AG08395 (cell line): ENCODE measurements at regions not wholly inside any gene's neighbourhood (a gene's known extent, or its start where the extent isn't known, plus 50 kb on each side); places are given as distances from the start of the nearest gene placed in this dataset.

Experiments used
- DNase-seq: peaks from one replicate; pipeline ENCODE4 v3.0.0; 2012; ENCODE audit warnings: mixed read lengths, low spot score

GRCh38 chr5:63323926-63324325, 638.3 kb downstream of the HTR1A start:
- no peak for DNase-seq

- DNase-seq: no peak
Measured at GRCh38 chr5:63314551-63314950, 647.7 kb downstream of the HTR1A start.

GRCh38 chr5:63310644-63311043, 651.6 kb downstream of the HTR1A start:
- no peak for DNase-seq

- no peak for DNase-seq
Measured at GRCh38 chr5:63306909-63307308, 655.3 kb downstream of the HTR1A start.

- no peak for DNase-seq
Measured at GRCh38 chr5:63293317-63293716, 668.9 kb downstream of the HTR1A start.

- DNase-seq: no peak
Measured at GRCh38 chr5:63286724-63287123, 675.5 kb downstream of the HTR1A start.

- no peak for DNase-seq
Measured at GRCh38 chr5:63263411-63263810, 684.8 kb downstream of the LRRC70 start.

GRCh38 chr5:63262185-63262981, 683.8 kb downstream of the LRRC70 start:
- DNase-seq: no peak

GRCh38 chr5:63261695-63262094, 683.1 kb downstream of the LRRC70 start:
- no peak for DNase-seq

- DNase-seq: no peak
Measured at GRCh38 chr5:63255594-63255993, 677.0 kb downstream of the LRRC70 start.

GRCh38 chr5:63250939-63251338, 672.3 kb downstream of the LRRC70 start:
- no peak for DNase-seq

- DNase-seq: no peak
Measured at GRCh38 chr5:63249960-63250359, 671.3 kb downstream of the LRRC70 start.

- DNase-seq: no peak
Measured at GRCh38 chr5:63247651-63248050, 669.0 kb downstream of the LRRC70 start.

GRCh38 chr5:63245271-63245670, 666.7 kb downstream of the LRRC70 start:
- no peak for DNase-seq

GRCh38 chr5:63240063-63240755, 661.6 kb downstream of the LRRC70 start:
- no peak for DNase-seq

- no peak for DNase-seq
Measured at GRCh38 chr5:63233911-63234310, 655.3 kb downstream of the LRRC70 start.

GRCh38 chr5:63233361-63233760, 654.7 kb downstream of the LRRC70 start:
- DNase-seq: no peak

- DNase-seq: no peak
Measured at GRCh38 chr5:63230754-63231153, 652.1 kb downstream of the LRRC70 start.

- DNase-seq: no peak
Measured at GRCh38 chr5:63228154-63228553, 649.5 kb downstream of the LRRC70 start.

- no peak for DNase-seq
Measured at GRCh38 chr5:63220244-63220643, 641.6 kb downstream of the LRRC70 start.

GRCh38 chr5:63217422-63217821, 638.8 kb downstream of the LRRC70 start:
- no peak for DNase-seq

GRCh38 chr5:63213256-63213655, 634.6 kb downstream of the LRRC70 start:
- no peak for DNase-seq

GRCh38 chr5:63211448-63212132, 633.0 kb downstream of the LRRC70 start:
- no peak for DNase-seq
